ENCODE measurements at regions not wholly inside any gene's neighbourhood (a gene's known extent, or its start where the extent isn't known, plus 50 kb on each side); places are given as distances from the start of the nearest gene placed in this dataset.

- H3K36me3 Mint-ChIP-seq (ENCODE audit: low read depth) = no peaks in the 10 kb centered on the region
- no peaks in the 10 kb centered on the region for H3K9me3 Mint-ChIP-seq
- H3K27ac Mint-ChIP-seq = no peak overlapping the region
- Histone ChIP-seq H3K9ac (ENCODE audit: extremely low read depth, low read length, poor library complexity, severe bottlenecking) (no peak overlapping the region), H3K27ac (ENCODE audit: low read depth, low read length) (no peak overlapping the region), H3K4me1 (ENCODE audit: control insufficient read depth, insufficient read depth, low read length) (no peaks in the 10 kb centered on the region), H3K4me3 (ENCODE audit: low read length) (no peak overlapping the region), H3K9me3 (ENCODE audit: control insufficient read depth, low read length) (no peaks in the 10 kb centered on the region), H3K27me3 (ENCODE audit: control insufficient read depth, insufficient read depth, low read length, poor library complexity, severe bottlenecking) (no peaks in the 10 kb centered on the region), H3K36me3 (ENCODE audit: control insufficient read depth, insufficient read depth, low read length) (no peaks in the 10 kb centered on the region)
- no peak for DNase-seq
- no peak overlapping the region for H3K4me3 Mint-ChIP-seq
- 73 to 100% methylated on average over 1 of the region's 1 CpG for WGBS, 2 experiments (ENCODE audit: insufficient coverage in 1 of 2, insufficient read length in 1 of 2)
- TF ChIP-seq, protein P1, sequence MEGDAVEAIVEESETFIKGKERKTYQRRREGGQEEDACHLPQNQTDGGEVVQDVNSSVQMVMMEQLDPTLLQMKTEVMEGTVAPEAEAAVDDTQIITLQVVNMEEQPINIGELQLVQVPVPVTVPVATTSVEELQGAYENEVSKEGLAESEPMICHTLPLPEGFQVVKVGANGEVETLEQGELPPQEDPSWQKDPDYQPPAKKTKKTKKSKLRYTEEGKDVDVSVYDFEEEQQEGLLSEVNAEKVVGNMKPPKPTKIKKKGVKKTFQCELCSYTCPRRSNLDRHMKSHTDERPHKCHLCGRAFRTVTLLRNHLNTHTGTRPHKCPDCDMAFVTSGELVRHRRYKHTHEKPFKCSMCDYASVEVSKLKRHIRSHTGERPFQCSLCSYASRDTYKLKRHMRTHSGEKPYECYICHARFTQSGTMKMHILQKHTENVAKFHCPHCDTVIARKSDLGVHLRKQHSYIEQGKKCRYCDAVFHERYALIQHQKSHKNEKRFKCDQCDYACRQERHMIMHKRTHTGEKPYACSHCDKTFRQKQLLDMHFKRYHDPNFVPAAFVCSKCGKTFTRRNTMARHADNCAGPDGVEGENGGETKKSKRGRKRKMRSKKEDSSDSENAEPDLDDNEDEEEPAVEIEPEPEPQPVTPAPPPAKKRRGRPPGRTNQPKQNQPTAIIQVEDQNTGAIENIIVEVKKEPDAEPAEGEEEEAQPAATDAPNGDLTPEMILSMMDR (conservative IDR thresholded peaks at IDR 0.05) = no peak
- H3K27me3 Mint-ChIP-seq (ENCODE audit: insufficient read depth) = peaks cover 6% of the 10 kb centered on the region
- H3K4me1 Mint-ChIP-seq = no peaks in the 10 kb centered on the region
Measured at GRCh38 chr20:57910716-57911115, 200.9 kb upstream of the PMEPA1 start.

- no peak overlapping the region for H3K27ac ChIP-seq (ENCODE audit: low read depth, low read length)
- H3K9me3 ChIP-seq (ENCODE audit: control insufficient read depth, low read length) = no peaks in the 10 kb centered on the region
- H3K36me3 ChIP-seq (ENCODE audit: control insufficient read depth, insufficient read depth, low read length) = no peaks in the 10 kb centered on the region
- H3K9me3 Mint-ChIP-seq = no peaks in the 10 kb centered on the region
- H3K27me3 Mint-ChIP-seq (ENCODE audit: insufficient read depth) = peaks cover 6% of the 10 kb centered on the region
- H3K4me3 Mint-ChIP-seq = no peak overlapping the region
- DNase-seq = no peak
- WGBS, 2 experiments (ENCODE audit: insufficient coverage in 1 of 2, insufficient read length in 1 of 2) = 91 to 100% methylated on average over 2 to 4 of the region's 4 CpGs
- TF ChIP-seq, protein P1 (conservative IDR thresholded peaks at IDR 0.05) = no peak
- H3K36me3 Mint-ChIP-seq (ENCODE audit: low read depth) = no peaks in the 10 kb centered on the region
- no peaks in the 10 kb centered on the region for H3K4me1 ChIP-seq (ENCODE audit: control insufficient read depth, insufficient read depth, low read length)
- no peak overlapping the region for H3K4me3 ChIP-seq (ENCODE audit: low read length)
- H3K27ac Mint-ChIP-seq = no peak overlapping the region
- H3K9ac ChIP-seq (ENCODE audit: extremely low read depth, low read length, poor library complexity, severe bottlenecking) = no peak overlapping the region
- no peaks in the 10 kb centered on the region for H3K27me3 ChIP-seq (ENCODE audit: control insufficient read depth, insufficient read depth, low read length, poor library complexity, severe bottlenecking)
- no peaks in the 10 kb centered on the region for H3K4me1 Mint-ChIP-seq
Measured at GRCh38 chr20:57909763-57910331, 200.0 kb upstream of the PMEPA1 start.

- no peaks in the 10 kb centered on the region for H3K9me3 Mint-ChIP-seq
- H3K27me3 ChIP-seq (ENCODE audit: control insufficient read depth, insufficient read depth, low read length, poor library complexity, severe bottlenecking) = no peaks in the 10 kb centered on the region
- no peaks in the 10 kb centered on the region for H3K36me3 ChIP-seq (ENCODE audit: control insufficient read depth, insufficient read depth, low read length)
- DNase-seq = no peak
- no peaks in the 10 kb centered on the region for H3K9me3 ChIP-seq (ENCODE audit: control insufficient read depth, low read length)
- no peak overlapping the region for H3K4me3 Mint-ChIP-seq
- TF ChIP-seq, protein P1 (conservative IDR thresholded peaks at IDR 0.05) = no peak
- no peaks in the 10 kb centered on the region for H3K4me1 ChIP-seq (ENCODE audit: control insufficient read depth, insufficient read depth, low read length)
- no peak overlapping the region for H3K9ac ChIP-seq (ENCODE audit: extremely low read depth, low read length, poor library complexity, severe bottlenecking)
- peaks cover 6% of the 10 kb centered on the region for H3K27me3 Mint-ChIP-seq (ENCODE audit: insufficient read depth)
- 92 to 95% methylated on average over 14 of the region's 14 CpGs for WGBS, 2 experiments (ENCODE audit: insufficient coverage in 1 of 2, insufficient read length in 1 of 2)
- no peak overlapping the region for H3K27ac Mint-ChIP-seq
- no peak overlapping the region for H3K4me3 ChIP-seq (ENCODE audit: low read length)
- no peaks in the 10 kb centered on the region for H3K4me1 Mint-ChIP-seq
- no peaks in the 10 kb centered on the region for H3K36me3 Mint-ChIP-seq (ENCODE audit: low read depth)
- no peak overlapping the region for H3K27ac ChIP-seq (ENCODE audit: low read depth, low read length)
Measured at GRCh38 chr20:57908704-57909630, 199.2 kb upstream of the PMEPA1 start.

All from endodermal cell (in vitro differentiated cells).